ENCODE measurements at regions not wholly inside any gene's neighbourhood (a gene's known extent, or its start where the extent isn't known, plus 50 kb on each side); places are given as distances from the start of the nearest gene placed in this dataset.

- TF ChIP-seq TCF4 (CRISPR knock-in tag; IDR thresholded peaks at IDR 0.05; ENCODE audit: borderline replicate concordance) = no peak
- no peak for ATAC-seq
These were observed 158.5 kb downstream of the CDCA7 start for GRCh38 chr2:173513107-173513727.

DNA sequence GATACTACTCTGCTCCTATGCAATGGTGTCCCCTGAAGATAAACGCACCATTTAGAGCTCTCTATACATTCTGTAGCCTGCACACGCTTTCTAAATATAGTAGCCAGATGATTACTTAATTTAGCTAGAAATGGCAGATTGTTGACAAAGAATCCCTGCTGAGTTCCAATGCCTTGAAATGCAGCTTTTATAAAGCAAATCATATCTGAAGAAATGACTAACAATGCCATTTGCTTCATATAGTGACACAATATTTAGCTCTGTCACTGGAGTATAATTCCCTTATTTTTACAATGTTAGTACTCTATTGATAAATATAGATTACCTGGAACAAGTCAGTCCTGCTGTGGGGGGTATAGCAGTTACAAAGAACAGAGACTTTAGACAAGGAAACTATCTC, 166.2 kb downstream of the CDCA7 start:
- no peak for ATAC-seq
- TF ChIP-seq ESRRG (CRISPR knock-in tag; IDR thresholded peaks at IDR 0.05) (no peak), TOX (CRISPR knock-in tag; IDR thresholded peaks at IDR 0.05; ENCODE audit: borderline replicate concordance) (no peak), GLIS3 (CRISPR knock-in tag; IDR thresholded peaks at IDR 0.05) (no peak), RARB (CRISPR knock-in tag; IDR thresholded peaks at IDR 0.05) (no peak), CSDC2 (CRISPR knock-in tag; IDR thresholded peaks at IDR 0.05) (no peak), OSR1 (CRISPR knock-in tag; IDR thresholded peaks at IDR 0.05) (no peak), ZNF70 (CRISPR knock-in tag; IDR thresholded peaks at IDR 0.05) (no peak), TCF4 (CRISPR knock-in tag; IDR thresholded peaks at IDR 0.05; ENCODE audit: borderline replicate concordance) (no peak), CSRNP3 (CRISPR knock-in tag; IDR thresholded peaks at IDR 0.05) (no peak), ZFP3 (CRISPR knock-in tag; IDR thresholded peaks at IDR 0.05) (no peak), ZC3H10 (CRISPR knock-in tag; IDR thresholded peaks at IDR 0.05) (no peak), ZNF565 (CRISPR knock-in tag; conservative IDR thresholded peaks at IDR 0.05; ENCODE audit: low read depth) (no peak)
- TF ChIP-seq, protein P1, sequence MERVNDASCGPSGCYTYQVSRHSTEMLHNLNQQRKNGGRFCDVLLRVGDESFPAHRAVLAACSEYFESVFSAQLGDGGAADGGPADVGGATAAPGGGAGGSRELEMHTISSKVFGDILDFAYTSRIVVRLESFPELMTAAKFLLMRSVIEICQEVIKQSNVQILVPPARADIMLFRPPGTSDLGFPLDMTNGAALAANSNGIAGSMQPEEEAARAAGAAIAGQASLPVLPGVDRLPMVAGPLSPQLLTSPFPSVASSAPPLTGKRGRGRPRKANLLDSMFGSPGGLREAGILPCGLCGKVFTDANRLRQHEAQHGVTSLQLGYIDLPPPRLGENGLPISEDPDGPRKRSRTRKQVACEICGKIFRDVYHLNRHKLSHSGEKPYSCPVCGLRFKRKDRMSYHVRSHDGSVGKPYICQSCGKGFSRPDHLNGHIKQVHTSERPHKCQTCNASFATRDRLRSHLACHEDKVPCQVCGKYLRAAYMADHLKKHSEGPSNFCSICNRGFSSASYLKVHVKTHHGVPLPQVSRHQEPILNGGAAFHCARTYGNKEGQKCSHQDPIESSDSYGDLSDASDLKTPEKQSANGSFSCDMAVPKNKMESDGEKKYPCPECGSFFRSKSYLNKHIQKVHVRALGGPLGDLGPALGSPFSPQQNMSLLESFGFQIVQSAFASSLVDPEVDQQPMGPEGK (CRISPR knock-in tag; IDR thresholded peaks at IDR 0.05; ENCODE audit: borderline replicate concordance) = no peak
- TF ChIP-seq, protein P2, sequence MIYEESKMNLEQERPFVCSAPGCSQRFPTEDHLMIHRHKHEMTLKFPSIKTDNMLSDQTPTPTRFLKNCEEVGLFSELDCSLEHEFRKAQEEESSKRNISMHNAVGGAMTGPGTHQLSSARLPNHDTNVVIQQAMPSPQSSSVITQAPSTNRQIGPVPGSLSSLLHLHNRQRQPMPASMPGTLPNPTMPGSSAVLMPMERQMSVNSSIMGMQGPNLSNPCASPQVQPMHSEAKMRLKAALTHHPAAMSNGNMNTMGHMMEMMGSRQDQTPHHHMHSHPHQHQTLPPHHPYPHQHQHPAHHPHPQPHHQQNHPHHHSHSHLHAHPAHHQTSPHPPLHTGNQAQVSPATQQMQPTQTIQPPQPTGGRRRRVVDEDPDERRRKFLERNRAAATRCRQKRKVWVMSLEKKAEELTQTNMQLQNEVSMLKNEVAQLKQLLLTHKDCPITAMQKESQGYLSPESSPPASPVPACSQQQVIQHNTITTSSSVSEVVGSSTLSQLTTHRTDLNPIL (CRISPR knock-in tag; IDR thresholded peaks at IDR 0.05; ENCODE audit: low read depth) = no peak
- TF ChIP-seq, protein P3, sequence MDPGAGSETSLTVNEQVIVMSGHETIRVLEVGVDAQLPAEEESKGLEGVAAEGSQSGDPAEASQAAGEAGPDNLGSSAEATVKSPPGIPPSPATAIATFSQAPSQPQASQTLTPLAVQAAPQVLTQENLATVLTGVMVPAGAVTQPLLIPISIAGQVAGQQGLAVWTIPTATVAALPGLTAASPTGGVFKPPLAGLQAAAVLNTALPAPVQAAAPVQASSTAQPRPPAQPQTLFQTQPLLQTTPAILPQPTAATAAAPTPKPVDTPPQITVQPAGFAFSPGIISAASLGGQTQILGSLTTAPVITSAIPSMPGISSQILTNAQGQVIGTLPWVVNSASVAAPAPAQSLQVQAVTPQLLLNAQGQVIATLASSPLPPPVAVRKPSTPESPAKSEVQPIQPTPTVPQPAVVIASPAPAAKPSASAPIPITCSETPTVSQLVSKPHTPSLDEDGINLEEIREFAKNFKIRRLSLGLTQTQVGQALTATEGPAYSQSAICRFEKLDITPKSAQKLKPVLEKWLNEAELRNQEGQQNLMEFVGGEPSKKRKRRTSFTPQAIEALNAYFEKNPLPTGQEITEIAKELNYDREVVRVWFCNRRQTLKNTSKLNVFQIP (CRISPR knock-in tag; IDR thresholded peaks at IDR 0.05; ENCODE audit: borderline replicate concordance, low read depth) = no peak

DNA sequence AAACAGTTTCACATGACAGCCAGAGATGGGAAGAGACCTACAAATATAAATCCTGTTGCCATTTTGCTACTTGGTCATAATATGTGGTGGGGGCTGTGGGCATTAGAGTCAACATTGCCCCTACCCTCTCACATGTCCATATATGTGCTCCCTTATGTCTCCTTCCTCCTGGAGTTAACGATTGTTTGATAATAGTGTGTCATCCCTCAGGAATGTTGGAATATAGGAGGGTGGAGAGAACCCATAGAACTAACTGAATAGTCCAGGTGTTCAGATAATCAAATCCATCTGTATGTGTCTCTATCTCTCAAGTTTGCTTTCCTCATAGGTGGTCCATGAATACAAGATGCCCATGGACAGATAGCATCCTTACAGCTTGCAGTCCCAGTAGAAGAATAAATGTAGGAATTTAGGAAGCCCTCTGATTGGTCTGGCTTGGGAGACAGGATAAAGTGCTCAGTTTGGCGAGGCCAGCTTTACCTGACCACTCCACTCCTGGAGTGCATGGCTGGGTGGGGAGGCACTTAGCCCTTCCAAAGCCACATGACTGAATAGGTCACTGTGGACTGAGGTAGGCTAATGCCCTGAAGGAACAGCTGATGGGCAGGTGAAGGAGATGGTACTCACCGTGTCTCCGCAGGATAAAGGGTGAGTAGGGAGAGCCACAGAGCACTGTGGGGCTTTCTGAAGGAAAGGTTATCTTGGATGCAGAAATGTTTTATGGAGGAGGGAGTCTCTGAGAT, 166.9 kb downstream of the CDCA7 start:
- TF ChIP-seq ISL1 (CRISPR knock-in tag; IDR thresholded peaks at IDR 0.05) = no peak
- TF ChIP-seq BACH2 (CRISPR knock-in tag; IDR thresholded peaks at IDR 0.05; ENCODE audit: borderline replicate concordance) = no peak
- TF ChIP-seq TSHZ2 (CRISPR knock-in tag; IDR thresholded peaks at IDR 0.05) = no peak
- TF ChIP-seq SNAI2 (CRISPR knock-in tag; IDR thresholded peaks at IDR 0.05) = no peak
- TF ChIP-seq ESRRG (CRISPR knock-in tag; IDR thresholded peaks at IDR 0.05) = no peak
- TF ChIP-seq GLIS3 (CRISPR knock-in tag; IDR thresholded peaks at IDR 0.05) = no peak
- no peak for TF ChIP-seq ARNTL (CRISPR knock-in tag; IDR thresholded peaks at IDR 0.05; ENCODE audit: borderline replicate concordance, low read depth)
- TF ChIP-seq RARB (CRISPR knock-in tag; IDR thresholded peaks at IDR 0.05) = no peak
- no peak for TF ChIP-seq CSDC2 (CRISPR knock-in tag; IDR thresholded peaks at IDR 0.05)
- TF ChIP-seq ZNF70 (CRISPR knock-in tag; IDR thresholded peaks at IDR 0.05) = no peak
- TF ChIP-seq, protein P2 (CRISPR knock-in tag; IDR thresholded peaks at IDR 0.05; ENCODE audit: low read depth) = no peak
- TF ChIP-seq ZNF565 (CRISPR knock-in tag; conservative IDR thresholded peaks at IDR 0.05; ENCODE audit: low read depth) = no peak
- TF ChIP-seq ZFP30 (CRISPR knock-in tag; IDR thresholded peaks at IDR 0.05) = no peak
- TF ChIP-seq ZFP3 (CRISPR knock-in tag; IDR thresholded peaks at IDR 0.05) = no peak
- no peak for TF ChIP-seq ZC3H10 (CRISPR knock-in tag; IDR thresholded peaks at IDR 0.05)
- ATAC-seq = no peak

Data from SK-N-SH treated with all-trans-retinoic acid at 6 μM for 48 hours (cell line).